ENCODE measurements at regions not wholly inside any gene's neighbourhood (a gene's known extent, or its start where the extent isn't known, plus 50 kb on each side); places are given as distances from the start of the nearest gene placed in this dataset.

- ATAC-seq (no peak), DNase-seq (ENCODE audit: low spot score) (no peak)
- intact Hi-C loops (cut with DNase I), result no loop called here
Measured at GRCh38 chr13:107842562-107843180, 372.7 kb downstream of the LIG4 start.

- no peak for DNase-seq (ENCODE audit: low spot score)
- ATAC-seq, result no peak
- intact Hi-C loops (cut with DNase I), result no loop called here
Measured at GRCh38 chr13:107838588-107839161, 376.7 kb downstream of the LIG4 start.

- ATAC-seq, result no peak
- no peak for DNase-seq (ENCODE audit: low spot score)
- intact Hi-C loops (cut with DNase I), result no loop called here
Measured at GRCh38 chr13:107836685-107837084, 378.7 kb downstream of the LIG4 start.

DNA sequence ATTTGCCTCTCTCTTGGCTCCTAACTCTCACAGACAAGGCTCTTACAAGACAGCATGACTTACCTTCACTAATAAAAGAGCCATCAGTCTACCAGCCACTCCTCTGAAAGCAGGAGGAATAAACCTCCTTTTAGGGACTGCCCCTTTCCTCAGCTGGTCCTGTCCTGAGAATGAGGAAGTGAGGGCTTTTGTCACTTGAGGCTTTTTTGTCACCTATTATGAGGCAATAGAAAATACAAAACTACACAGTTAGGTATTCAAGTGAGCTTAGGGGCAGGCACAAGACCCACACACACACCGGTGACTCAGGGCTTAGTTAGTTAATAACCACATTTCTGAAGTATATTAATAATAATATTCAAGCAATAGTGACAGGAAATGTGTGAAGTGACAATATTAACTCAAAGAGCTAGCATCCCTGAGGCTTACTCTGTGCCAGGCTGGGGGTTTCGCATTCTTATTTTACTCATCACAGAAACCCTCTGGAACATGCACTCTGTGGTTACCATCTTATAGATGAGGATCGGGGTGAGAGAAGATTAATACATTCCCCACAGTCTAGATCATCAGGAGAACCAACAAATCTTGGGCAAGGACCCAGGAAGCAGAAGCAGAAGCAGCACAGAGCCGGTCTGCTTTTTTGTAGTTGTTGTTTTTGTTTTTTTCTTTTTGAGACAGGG lies 379.9 kb downstream of the LIG4 start:
- DNase-seq (ENCODE audit: low spot score) (no peak), ATAC-seq (no peak)
- intact Hi-C loops (cut with DNase I), result no loop called here

GRCh38 chr13:107834717-107835116 lies 380.6 kb downstream of the LIG4 start:
- DNase-seq (ENCODE audit: low spot score) (no peak), ATAC-seq (no peak)
- intact Hi-C loops (cut with DNase I), result no loop called here

- ATAC-seq, result no peak
- intact Hi-C loops (cut with DNase I), result no loop called here
- no peak for DNase-seq (ENCODE audit: low spot score)
Measured at GRCh38 chr13:107834281-107834680, 381.1 kb downstream of the LIG4 start.

DNA sequence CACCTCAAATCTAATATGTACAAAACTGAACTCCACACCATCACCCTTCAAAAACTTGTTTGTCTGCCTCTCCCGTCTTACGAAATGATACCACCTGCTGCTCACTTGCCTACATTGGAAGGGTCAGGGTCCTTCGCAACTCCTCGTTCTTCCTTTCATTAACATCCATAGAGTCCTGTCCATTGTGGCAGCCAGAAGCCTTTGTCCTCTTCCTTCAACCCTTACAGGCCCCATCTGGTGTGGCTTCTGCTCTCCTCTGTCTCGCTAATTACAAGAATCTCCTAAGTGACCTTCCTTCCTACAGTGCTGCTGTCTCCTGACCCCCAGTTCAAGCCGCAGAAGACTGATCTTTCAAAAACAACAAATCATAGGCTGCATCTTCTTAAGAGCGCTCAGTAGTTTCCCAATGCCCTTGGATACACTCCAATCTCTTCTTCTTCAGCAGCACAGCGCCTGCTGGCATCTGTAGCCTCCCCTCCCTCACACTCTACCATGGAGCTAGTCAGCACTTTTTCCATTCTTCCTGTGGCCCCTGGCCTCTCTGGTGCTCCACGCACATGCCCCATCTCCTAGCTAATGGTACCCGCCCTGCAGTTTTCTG lies 382.7 kb downstream of the LIG4 start:
- no peak for ATAC-seq

DNA sequence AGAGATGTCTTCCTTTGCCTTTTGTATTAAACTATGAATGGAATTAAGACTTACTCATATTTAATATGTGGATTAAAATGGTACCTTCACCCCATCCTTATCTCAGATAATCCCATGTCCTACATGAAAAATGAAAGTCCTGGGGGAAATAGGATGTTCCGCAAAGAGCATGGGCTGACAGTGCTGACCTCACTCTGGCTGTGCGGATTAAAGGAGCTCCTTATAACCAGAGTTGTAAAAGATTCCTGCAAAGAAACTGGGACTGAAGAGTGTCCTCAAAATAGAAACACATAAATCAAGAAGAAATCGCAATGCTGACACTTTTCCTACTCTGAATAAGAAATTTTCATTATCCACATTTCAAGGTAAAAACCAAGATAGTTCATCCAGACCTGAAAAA lies 384.5 kb downstream of the LIG4 start:
- intact Hi-C loops (cut with DNase I), result no loop called here
- no peak for DNase-seq (ENCODE audit: low spot score)
- no peak for ATAC-seq

More for the DNA sequence above, 382.7 kb downstream of the LIG4 start:
- DNase-seq (ENCODE audit: low spot score), result no peak
- intact Hi-C loops (cut with DNase I), result no loop called here

GRCh38 chr13:107827840-107828549 lies 387.3 kb downstream of the LIG4 start:
- intact Hi-C loops (cut with DNase I), result no loop called here
- no peak for ATAC-seq
- no peak for DNase-seq (ENCODE audit: low spot score)

- no peak for ATAC-seq
- no peak for DNase-seq (ENCODE audit: low spot score)
- intact Hi-C loops (cut with DNase I), result no loop called here
Measured at GRCh38 chr13:107824635-107825034, 390.7 kb downstream of the LIG4 start.

DNA sequence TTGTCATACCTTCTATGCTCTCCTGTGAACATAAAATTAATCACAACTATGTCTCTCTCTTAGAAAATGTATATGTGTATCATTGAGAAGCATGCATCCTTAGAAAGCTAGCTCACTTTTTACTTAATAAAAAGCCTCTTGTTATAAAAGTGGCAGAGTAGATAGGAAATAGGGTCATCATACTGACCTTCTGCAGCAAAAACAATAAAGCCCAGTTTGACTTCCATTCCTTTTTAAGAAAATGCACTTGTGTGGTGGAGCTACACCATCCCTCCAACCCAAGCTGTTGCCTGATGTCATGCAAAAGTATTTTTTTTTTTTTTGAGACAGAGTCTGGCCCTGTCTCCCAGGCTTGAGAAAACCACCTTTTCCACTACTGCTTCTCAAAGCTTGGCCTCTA lies 393.3 kb downstream of the LIG4 start:
- DNase-seq (ENCODE audit: low spot score) (no peak), ATAC-seq (no peak)
- intact Hi-C loops (cut with DNase I), result no loop called here

DNA sequence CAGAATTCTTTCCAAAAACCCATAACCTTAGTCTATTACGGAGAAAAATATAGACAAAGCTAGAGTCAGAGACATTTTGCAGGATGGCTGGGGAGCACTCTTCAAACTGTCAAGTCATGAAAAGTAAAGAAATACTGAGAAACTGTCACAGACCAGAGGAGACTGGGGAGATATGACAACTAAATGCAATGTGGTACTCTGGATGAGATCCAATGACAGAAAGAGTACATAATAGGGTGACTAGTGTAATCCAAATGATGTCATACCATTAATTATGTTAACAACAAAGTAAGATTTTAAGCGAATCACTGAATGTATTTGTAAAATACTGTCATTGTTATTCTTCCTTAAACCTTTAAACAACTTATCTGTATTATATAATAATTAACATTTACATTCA lies 393.8 kb downstream of the LIG4 start:
- intact Hi-C loops (cut with DNase I), result no loop called here
- DNase-seq (ENCODE audit: low spot score) (no peak), ATAC-seq (no peak)

DNA sequence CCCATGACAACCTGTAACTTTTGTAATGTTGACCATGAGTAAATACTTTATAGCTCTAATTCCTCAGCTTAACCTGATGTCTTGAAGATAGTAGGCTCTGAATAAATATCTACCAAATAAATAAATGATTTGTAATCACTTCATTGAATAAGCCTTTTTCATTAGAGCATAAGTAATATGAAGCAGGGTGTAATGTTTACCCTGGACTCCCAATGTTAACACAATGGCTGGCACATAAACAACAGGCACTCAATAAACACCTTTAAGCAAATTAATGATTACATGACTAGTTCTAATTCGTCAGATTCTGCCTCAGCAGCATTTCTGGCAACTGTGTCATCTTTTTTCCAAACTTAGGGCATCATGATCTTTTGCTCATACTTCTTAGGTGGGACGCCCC lies 396.3 kb downstream of the LIG4 start:
- DNase-seq (ENCODE audit: low spot score) (no peak), ATAC-seq (no peak)
- intact Hi-C loops (cut with DNase I), result no loop called here

- ATAC-seq, result no peak
- DNase-seq (ENCODE audit: low spot score), result no peak
- intact Hi-C loops (cut with DNase I), result no loop called here
Measured at GRCh38 chr13:107817647-107818287, 397.6 kb downstream of the LIG4 start.

- DNase-seq (ENCODE audit: low spot score), result no peak
- intact Hi-C loops (cut with DNase I), result no loop called here
- ATAC-seq, result no peak
Measured at GRCh38 chr13:107812014-107812412, 403.3 kb downstream of the LIG4 start.

- intact Hi-C loops (cut with DNase I), result no loop called here
- ATAC-seq, result no peak
- DNase-seq (ENCODE audit: low spot score), result no peak
Measured at GRCh38 chr13:107811233-107812013, 403.9 kb downstream of the LIG4 start.

- ATAC-seq, result no peak
- intact Hi-C loops (cut with DNase I), result no loop called here
- no peak for DNase-seq (ENCODE audit: low spot score)
Measured at GRCh38 chr13:107809125-107809524, 406.2 kb downstream of the LIG4 start.

DNA sequence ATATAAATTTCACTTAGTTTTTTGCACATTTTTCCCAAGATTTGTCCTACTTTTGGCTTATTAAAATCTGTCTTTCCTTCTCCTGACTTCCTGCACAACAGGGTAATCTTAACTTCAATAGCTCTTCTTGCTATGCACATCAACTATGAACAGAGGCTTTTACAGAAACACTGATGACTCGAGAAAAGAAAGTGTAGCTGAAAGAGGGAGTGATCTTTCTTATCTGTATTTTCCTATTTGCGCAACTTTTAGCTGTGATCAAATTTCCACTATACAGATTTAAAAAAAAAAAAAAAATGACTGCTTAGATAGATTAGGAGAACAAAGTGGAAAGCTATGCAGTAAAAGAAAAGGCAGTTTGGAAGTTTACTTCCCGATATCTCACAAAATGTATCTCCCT lies 406.9 kb downstream of the LIG4 start:
- ATAC-seq, result no peak
- intact Hi-C loops (cut with DNase I), result no loop called here
- no peak for DNase-seq (ENCODE audit: low spot score)
